Activated CD4-positive, alpha-beta T cell treated with anti-CD3 and anti-CD28 coated beads, Interleukin-2, Interleukin-4, amounts not matched to agents 100 ng/mL and 50 ng/mL, durations not matched to agents 16 hours and 8 hours (primary cell): ENCODE measurements at regions not wholly inside any gene's neighbourhood (a gene's known extent, or its start where the extent isn't known, plus 50 kb on each side); places are given as distances from the start of the nearest gene placed in this dataset.
"Not testable (repeated sequence)": the region's sequence is repeated elsewhere in the genome, so short reads cannot be mapped to it uniquely, and the experiment has no call there.

Experiments
- DNase-seq: peaks from one replicate; pipeline ENCODE4 v3.0.0-alpha.2; 2020; ENCODE audit warnings: low spot score

- DNase-seq: not testable (repeated sequence)
Measured at GRCh38 chr6:8832695-8833094, 397.4 kb upstream of the SLC35B3 start.

- DNase-seq: no peak
Measured at GRCh38 chr6:8831366-8832152, 396.2 kb upstream of the SLC35B3 start.

GRCh38 chr6:8830794-8831193 lies 395.4 kb upstream of the SLC35B3 start:
- no peak for DNase-seq

DNA sequence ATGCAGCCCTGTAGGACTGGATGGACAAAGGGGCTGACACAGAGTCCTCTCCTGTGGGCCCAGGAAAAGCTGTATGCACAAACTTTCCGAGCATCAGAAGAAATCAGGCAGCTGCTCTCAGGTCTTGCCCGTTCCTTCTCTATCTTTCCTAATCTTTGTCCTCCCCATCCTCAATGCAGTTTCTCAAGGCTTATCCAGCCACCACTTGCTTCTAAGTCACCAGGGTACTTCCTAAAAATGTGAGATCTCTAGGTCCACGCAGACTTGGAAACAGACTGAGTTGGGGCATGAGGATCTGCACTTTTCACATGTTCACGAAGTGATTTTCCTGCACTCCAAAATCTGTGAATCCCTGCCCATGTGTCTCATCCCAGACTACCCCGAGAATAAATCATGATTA lies 394.5 kb upstream of the SLC35B3 start:
- no peak for DNase-seq

DNA sequence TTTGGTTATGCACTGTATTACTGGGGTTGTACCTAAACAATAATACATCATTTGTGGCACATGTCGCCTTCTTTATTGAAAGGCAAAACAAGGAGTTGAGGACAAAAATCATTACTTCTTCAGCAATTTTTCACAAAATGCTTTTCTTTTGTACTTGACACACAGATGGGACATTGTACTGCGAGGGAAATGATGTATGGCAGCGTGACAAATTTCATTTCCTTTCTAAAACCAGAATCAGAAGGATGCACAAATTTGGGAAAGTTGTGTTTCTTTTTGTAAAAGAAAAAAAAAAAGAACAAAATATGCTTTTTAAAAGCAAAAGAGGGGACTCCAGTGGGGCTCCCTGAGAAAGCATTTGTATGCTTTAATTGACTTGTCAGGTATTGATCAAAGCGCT lies 394.0 kb upstream of the SLC35B3 start:
- no peak for DNase-seq

DNA sequence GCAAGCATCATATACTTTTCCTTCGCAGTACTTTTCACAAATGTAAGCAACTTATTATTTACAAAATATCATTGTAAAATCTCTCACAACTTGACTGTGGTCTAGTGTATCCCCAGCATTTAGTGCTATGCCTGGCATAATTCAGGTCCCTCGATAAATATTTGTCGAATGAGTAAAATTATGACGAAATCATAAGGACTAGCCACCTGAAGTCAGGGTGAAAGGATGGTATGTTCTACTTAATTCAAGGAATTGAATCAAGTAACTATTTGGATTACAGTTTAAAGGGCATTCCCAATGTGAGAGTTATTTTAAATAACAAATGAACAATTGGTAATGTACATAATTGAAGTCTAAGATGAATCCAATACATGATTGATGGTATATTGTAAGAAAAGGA lies 393.0 kb upstream of the SLC35B3 start:
- DNase-seq: no peak

DNA sequence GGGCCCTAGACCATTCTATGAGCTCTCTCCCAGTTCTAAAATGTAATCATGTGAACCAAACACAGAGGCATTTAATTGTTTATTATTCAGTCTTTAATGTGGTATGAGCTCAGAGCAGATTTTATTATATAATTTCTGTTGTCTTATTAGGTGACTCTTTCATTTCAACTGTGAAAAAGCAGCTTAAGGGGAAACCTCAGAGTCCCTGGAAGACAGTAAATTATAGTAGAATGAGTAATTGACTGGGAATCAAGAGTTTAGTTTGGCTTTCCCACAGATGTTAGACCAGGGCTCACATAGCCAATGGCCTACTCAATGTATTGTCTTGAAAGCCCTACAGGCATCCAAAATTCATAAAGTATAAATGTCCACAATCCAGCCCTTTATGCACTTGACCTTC lies 390.4 kb upstream of the SLC35B3 start:
- DNase-seq: no peak

DNA sequence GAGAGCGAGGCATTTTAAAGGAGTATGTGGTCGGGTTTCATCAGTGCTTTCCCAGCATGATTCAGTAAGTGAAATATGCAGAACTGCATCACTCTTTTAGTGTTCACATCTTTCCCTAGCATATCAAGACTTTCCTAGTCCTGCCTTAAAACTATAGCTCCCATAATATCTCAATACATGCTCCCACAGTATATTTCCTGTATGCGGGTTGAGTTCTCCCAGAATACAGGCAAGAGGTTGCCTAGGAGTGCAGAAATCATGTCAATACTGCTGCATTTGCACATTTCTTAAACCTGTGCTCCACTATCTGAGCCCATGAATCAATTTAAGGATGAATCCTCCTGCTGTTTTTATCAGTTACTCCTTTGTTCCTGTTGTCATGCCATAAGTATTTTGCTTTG lies 386.6 kb upstream of the SLC35B3 start:
- no peak for DNase-seq

DNA sequence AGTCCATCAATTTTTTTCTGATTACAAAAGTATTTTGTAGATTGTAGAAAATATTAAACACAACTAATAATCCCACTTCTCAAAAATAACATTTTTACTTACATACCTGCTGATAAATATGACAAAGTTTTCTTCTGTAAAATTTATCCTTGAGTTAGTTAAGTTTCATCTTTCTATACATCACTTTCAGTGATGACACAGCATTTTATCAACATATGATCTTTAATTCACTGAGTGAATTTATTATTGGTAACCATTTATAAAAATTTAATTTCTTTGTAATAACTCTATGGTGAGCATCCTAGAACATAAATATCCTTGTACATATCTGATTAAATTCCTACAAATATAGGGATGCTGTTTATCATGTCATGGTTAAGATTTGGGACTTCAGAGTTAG lies 385.0 kb upstream of the SLC35B3 start:
- no peak for DNase-seq

- no peak for DNase-seq
Measured at GRCh38 chr6:8819446-8819845, 384.1 kb upstream of the SLC35B3 start.

GRCh38 chr6:8814440-8815000 lies 379.2 kb upstream of the SLC35B3 start:
- DNase-seq: no peak

- DNase-seq: no peak
Measured at GRCh38 chr6:8810325-8810724, 375.0 kb upstream of the SLC35B3 start.

- no peak for DNase-seq
Measured at GRCh38 chr6:8809662-8810061, 374.3 kb upstream of the SLC35B3 start.

DNA sequence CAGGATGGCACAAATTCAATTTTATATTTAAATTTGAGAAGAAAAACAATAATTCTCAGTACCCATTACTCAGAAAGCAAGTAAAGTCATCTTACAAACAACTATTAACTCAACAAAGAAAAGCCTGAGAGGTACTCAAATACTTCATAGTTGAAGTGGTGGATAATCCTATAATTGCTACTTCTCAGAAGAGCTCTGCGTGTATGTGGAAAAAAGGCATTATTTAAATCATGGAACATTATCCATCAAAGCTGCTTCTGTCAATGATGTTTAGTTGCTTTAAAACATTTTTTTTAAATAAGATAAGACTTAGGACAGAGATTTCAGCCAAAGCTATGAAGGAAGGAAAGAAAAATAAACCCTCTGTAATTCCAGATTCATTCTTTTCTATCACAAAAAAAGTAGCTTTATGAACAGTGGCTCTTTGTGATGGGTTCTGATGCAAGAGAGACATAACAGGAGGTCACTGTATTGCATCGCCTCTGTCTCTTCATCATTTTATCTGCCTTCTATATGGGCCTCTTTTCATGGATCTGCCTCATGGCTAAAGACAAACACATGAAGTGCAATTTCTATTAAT lies 367.9 kb upstream of the SLC35B3 start:
- no peak for DNase-seq

DNA sequence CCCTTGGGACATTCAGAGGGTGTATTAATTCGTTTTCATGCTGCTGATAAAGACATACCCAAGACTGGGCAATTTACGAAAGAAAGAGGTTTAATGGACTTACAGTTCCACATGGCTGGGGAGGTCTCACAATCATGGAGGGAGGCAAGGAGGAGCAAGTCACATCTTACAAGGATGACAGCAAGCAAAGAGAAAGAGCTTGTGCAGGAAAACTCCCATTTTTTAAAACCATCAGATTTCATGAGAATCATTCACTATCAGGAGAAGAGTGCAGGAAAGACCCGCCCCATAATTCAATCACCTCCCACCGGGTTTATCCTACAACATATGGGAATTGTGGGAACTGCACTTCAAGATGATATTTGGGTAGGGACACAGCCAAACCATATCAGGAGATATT lies 367.1 kb upstream of the SLC35B3 start:
- DNase-seq: not testable (repeated sequence)

GRCh38 chr6:8794420-8794819 lies 359.1 kb upstream of the SLC35B3 start:
- no peak for DNase-seq

DNA sequence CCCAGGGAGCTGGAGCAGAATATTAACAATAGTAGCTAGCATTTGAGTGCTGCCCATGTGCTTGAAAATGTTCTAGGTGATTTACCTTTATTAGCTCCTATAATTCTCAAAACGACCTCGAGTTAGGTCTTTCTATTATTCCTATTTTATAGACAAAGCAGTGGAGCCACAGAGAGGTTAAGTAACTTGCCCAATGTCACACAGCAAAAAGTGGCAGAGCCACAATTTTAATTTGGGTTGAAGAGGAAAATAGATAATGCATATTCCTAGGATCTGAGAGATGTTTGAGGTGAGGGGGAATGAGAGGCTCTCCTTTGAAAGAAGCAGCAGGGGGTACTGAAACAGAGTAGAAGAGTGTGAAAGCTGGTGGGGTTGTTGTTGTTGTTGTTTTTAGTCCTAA lies 354.5 kb upstream of the SLC35B3 start:
- no peak for DNase-seq

DNA sequence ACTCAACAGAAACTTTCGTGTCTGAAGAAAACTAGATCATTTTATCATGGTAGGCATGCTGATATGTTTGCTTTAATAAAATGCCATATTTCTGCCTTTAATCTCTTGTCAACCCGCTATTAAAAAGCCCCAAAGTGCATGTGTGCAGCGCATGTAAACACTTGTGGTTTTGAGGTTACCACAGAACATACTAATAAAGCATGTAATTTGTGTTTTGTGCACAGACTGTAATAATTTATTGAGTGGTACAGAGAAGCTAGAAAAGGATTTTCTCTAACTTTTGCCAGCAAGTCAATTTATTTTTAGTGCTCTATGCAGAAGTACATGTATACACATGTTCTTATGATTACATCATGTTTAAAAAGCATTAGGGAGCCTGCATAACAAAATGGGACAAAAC lies 349.9 kb upstream of the SLC35B3 start:
- no peak for DNase-seq

DNA sequence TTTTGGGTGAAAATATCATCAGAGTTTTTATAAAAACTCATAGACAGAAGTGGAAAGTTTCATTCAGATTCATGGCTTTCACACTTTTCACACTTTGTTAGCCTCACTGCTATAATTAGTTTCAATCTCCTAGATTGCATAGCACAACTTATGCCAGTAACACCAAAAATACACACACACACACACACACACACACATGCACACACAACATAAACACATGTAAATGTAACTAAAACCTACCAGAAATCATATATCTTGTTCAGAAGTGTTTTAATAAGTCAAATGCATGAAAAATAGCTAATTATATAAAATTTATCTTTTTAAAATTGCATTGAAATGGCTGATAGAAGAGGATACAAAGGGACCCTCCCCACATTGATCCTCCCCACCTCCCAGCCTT lies 347.8 kb upstream of the SLC35B3 start:
- DNase-seq: no peak

- DNase-seq: no peak
Measured at GRCh38 chr6:8780653-8781052, 345.3 kb upstream of the SLC35B3 start.

- DNase-seq: no peak
Measured at GRCh38 chr6:8764733-8765132, 329.4 kb upstream of the SLC35B3 start.

DNA sequence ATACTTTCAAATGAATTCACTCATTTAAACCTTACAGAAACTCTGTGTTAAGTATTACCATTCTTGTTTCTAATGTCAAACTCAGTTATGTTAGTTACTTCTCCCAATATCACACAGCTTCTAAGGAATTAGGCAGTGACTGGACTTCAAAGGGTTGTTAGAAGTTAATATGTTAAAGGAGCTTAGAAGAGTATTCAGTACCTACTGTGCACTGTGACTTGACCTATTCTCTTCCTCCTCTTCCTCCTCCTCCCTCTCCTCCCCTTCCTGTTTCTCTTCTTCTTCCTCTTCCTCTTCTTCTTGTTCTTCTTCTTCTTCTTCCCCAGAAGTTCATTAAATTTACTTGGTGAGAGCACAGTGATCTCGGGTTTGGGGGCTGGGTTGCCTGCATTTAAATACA lies 325.6 kb upstream of the SLC35B3 start:
- DNase-seq: no peak

- DNase-seq: peak; percentile 4
Measured at GRCh38 chr6:8758412-8758811, 323.1 kb upstream of the SLC35B3 start.

DNA sequence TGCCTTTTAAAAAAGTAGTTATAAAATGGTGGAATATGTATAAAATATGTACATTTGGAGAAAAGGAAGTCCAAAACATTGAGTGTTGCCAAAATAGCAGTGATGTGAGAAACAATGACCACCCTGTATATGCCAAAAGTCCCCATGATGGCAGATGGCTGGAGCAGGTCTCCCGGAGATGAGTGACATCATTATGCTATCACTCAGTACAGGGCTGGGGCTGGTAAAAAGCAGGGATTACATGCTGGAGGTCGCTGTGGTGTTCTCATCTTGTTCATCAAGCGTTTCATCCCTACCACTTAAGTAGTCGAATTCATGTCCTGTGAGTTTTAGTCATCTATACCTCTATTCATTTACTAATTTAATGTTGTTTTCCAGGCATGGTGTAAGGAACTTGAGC lies 315.3 kb upstream of the SLC35B3 start:
- no peak for DNase-seq
